ENCODE measurements at regions not wholly inside any gene's neighbourhood (a gene's known extent, or its start where the extent isn't known, plus 50 kb on each side); places are given as distances from the start of the nearest gene placed in this dataset.
"Not testable (repeated sequence)": the region's sequence is repeated elsewhere in the genome, so short reads cannot be mapped to it uniquely, and the experiment has no call there.

DNA sequence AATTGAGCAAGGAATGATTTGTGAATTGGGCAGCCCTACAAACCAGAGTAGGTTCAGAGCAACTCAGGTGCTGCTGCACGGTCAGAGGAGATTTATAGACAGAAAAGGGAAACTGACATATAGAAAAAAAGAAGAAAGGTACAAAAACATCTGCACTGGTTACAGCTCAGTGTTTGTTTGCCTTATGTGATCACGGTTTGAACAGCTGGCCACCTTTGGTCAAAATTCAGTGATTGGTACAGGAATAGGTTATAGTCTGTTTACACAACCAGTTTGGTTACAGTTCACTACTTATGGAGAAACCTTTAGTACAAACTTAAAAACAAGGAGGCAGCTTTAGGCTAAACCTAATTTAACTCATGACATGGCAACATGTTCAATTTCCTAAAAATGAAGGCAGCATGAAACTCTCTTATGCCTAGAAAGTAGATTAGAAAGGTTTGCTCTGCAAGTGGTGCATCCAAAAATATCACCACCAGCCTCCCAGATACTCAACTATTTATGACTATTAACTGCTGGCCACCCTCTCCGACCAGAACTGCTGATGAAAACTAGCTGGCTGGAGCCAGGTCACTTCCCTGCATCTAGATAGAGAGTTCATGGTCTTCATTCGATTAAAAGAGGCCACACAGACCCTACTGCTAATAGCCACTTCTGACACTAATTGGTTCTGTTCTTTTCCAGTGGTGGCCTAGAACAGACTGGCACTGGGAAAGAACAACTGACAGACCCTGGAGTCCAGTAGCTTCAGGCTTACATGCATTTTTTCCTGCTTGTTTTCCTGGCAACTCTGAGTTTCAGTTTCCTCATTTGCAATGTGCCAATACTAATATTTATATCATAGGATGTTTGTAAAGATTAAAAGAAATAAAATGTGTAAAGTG is 548.0 kb downstream of the CCSER2 start:
- DNase-seq: no peak

DNA sequence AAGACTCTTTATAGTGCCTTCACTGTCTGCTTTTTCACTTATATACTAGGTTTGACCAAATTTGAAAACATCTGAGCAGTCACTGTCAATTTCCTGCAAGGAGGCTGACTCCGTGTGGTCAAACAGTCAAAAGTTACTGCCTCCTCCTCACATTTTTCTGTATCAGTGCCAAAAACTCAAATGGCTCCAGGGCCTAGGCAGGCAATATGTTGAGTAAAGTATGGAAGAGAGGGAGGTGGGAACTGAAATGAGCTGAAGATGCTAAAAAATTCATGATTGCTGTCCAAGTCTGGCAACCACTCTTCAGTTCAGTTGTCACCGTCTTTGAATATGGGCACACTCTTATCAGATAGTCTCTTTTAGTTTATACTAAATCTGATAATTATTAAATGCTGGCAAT is 551.6 kb downstream of the CCSER2 start:
- DNase-seq: no peak

GRCh38 chr10:84881696-84882095 is 553.3 kb downstream of the CCSER2 start:
- DNase-seq: not testable (repeated sequence)

DNA sequence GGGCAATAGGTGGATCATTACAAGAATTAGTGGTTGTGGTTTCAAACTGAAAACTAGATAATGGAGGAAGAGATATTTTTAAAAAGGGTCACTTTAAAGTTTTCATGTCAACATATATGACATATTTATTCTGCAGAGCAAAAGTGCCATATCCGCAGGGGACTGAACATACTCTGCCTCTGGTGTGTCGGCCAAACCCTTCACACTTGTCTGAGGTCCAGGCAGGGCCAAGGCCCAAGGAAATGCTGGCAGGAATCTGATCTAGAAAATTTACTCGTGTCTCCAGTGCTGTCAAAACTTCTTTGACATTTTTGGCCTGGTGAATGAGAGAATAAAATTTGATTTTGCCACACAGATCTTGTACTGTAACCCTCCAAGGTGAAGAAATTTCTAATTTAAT is 562.3 kb downstream of the CCSER2 start:
- DNase-seq: no peak

GRCh38 chr10:84891631-84892030 is 563.2 kb downstream of the CCSER2 start:
- no peak for DNase-seq

DNA sequence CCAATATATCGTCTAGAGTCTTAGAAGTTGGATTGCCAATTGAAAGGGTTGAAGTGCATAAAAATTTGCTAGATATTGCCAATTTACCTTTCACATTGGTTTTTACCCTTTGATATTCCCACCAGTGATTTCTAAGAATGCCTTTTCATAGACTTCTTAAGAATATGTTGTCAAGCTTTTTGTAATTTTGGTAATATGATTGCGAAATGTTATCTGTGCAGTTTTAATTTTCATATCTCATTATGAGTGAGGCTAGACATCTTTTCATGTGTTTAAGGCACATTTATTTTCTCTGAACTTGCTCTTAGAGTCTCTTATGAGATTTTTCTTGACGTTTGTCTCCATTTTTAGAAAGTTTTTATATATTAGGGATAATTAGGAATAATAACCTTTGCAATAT is 567.2 kb downstream of the CCSER2 start:
- DNase-seq: no peak

- no peak for DNase-seq
Observed at GRCh38 chr10:84896909-84897308, 568.5 kb downstream of the CCSER2 start.

- no peak for DNase-seq
Observed at GRCh38 chr10:84899268-84899667, 570.9 kb downstream of the CCSER2 start.

- no peak for DNase-seq
Observed at GRCh38 chr10:84900141-84900540, 571.8 kb downstream of the CCSER2 start.

DNA sequence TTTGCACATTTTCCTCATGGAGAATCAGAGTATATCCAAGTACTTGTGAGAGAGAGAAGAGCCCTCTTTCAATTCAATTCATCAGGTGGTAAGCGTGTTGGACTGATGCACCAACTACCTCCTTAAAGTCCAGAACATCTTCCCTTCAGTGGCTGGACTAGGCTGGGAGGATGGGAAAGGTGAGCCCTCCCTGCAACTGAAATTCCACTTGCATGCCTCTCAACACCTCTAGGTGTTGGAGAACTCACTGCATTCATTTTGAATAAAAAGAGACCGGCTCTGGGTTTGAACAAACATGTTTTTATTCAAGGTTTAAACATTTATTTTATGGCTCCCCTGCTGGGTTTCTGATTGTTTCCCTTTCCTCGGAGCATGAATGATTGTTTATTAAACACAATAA is 573.5 kb downstream of the CCSER2 start:
- no peak for DNase-seq

GRCh38 chr10:84902553-84902952 is 574.2 kb downstream of the CCSER2 start:
- no peak for DNase-seq

DNA sequence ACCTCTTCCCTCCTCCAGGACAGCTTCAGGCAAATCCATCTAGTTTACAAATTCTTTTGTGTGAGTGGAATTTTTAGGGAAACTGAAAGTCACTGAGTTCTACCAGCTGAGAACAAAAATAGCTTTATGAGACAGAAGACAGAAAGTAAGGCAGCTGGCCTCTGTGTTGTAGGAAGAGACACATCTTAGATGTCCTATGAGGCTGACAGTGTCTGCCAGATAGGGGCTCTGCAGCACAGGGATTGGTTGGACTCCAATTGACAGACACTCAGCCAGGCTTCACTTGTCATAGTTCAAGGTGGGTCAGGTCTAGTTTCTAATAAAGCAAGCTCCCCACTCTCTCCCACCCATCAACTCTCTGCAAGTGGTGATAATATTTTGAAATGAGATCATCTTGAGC is 574.9 kb downstream of the CCSER2 start:
- no peak for DNase-seq

DNA sequence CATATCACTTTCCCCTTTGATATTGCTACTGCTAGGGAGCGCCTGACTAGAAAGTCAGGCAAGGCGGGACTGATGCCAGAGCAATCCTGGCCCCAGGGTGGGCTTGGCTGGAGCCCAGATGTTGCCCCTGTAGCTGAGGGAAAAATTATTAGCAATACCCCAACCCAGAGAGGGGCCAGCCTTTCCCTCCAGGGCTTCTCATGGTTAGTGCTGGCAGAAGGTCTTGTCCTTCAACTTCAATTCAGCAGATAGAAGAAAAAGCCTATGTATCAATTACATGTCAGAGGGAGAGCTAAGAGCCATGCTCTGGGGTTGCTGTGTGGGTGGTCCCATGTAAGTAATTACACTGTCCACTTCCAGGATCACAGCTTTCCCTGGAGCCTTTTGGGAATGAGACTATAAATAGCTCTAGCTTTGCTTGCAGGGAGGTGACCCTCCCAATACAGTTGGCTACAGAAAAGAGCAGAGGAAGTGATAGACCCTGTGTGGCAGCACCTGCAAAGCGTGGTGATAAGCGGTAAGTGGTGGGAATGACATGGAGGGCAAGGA is 579.1 kb downstream of the CCSER2 start:
- no peak for DNase-seq

- DNase-seq: no peak
Observed at GRCh38 chr10:84908491-84908890, 580.1 kb downstream of the CCSER2 start.

GRCh38 chr10:84921701-84922100 is 593.3 kb downstream of the CCSER2 start:
- no peak for DNase-seq

DNA sequence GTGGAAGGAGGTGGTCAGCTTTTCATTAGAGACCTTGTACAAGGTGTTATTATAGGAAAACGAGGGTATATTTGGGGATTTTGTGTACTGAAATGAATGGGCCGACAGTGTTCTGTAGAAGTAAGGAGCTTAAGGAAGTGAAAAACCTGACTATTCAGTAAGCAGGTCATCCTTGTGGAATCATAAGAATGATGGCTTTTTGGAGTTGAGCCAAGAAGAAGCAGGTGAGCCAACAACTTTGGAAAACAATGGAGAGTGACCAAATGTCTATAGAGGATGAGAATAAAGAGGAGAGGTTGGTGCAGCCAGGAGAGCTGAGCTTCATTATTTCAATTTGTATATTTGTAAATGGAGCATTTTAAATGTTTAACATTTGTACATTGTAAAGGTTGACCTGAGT is 595.7 kb downstream of the CCSER2 start:
- no peak for DNase-seq

- no peak for DNase-seq
Observed at GRCh38 chr10:84925495-84925894, 597.1 kb downstream of the CCSER2 start.

DNA sequence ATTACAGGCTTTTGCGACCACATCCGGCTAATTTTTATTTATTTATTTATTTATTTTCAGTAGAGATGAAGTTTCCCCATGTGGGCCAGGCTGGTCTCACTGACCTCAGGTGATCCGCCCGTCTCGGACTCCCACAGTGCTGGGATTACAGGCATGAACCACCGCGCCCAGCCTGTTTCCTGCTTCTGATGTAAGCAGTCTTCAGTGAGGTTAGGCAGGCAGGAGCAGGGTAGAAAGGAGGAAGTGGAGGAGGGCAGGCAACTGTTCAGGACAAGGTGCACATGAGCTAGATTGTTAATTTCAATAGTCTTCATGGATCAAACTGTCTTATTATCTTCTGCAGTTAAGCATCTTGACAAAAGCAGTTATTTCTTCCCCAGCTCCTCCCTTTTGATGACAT is 605.0 kb downstream of the CCSER2 start:
- no peak for DNase-seq

DNA sequence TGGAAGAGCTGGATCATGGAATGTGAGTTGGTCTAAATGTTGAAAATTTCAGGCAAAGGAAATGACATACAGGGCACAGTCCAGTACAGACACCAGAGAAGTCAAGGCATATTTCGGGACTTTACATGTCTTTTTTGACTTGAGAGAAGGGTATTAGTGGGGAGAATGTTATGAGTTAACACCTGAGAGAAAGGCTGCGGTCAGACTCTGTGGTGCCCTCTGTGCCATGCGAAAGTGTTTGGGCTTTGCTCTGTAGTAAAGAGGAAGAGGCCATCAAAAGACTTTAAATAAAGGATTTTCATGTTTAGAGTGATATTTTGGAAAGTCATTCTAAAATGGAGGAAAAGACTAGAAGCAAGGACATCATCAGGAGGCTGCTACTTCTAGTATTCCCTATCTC is 607.4 kb downstream of the CCSER2 start:
- no peak for DNase-seq

DNA sequence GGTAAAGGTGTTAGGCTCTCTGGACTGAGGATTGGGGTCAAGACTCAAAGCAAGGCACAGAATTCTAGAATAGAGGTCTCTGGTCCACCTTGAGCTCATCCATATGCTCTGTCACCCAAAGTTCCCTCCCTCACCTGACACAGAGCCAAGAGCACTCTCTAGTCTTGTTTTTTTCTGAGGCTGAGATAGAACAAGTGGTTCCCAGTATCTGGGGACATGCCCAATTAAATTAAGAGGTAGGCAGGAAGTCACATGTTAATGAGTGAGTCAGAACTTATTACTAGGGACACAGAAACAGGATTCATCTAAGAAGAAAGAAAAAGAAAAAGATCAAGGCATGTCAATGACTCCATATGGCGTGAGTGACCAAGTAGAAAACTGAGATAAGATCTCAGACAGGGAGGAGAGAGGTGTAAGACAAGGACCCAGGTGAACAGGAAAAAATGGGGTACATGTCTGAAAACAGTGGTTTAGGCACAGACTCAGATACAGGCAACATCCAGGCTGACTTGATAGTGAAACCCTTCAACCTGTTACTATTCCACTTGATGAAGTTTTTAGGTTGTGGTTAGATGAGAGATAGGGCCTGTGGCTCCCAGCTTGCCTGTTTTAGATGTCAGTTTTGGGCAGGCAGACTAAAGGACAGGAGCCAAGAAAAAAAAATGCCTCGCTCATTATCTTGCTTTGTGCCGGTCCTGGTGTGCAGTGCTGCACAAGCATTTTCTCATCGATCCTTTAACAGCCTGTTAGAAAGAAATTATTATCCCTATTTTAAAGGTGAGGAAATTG is 609.9 kb downstream of the CCSER2 start:
- no peak for DNase-seq

DNA sequence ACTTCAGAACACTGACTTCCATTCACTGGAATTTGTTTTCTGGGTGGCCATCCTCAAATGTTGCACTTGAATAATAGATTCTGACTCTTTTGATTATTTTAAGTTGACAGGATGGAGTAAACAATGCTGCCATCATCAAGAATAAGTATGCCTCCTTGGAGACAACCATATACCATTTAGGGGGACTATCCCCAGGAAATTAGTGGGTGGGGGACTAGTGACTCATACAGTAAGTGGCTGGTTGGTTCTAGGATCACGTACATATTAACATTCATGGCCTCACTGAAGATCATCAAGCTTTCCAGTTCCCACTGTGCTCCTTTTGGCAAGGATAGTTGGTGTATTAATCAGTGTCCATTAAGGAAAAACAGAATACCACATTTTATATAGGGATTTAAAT is 615.2 kb downstream of the CCSER2 start:
- DNase-seq: no peak

DNA sequence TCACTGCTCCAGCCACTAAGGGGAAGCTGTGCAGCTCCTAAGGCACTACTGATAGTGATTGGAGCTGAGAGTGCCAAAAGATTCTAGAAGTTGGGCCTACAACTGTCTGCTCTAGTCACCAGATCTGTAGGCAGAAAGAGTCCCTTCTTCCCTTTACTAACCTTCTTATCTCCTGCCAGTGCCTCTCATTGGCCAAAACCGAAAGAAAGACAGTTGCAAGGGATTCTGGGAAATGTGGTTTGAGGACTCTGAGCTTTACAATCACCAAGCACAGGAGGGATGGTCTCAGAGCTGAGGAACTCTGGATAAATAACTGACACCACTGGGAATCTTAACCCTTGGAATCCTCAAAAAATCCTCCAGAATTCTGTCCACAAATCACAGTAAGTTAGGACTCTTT is 615.8 kb downstream of the CCSER2 start:
- DNase-seq: no peak

DNA sequence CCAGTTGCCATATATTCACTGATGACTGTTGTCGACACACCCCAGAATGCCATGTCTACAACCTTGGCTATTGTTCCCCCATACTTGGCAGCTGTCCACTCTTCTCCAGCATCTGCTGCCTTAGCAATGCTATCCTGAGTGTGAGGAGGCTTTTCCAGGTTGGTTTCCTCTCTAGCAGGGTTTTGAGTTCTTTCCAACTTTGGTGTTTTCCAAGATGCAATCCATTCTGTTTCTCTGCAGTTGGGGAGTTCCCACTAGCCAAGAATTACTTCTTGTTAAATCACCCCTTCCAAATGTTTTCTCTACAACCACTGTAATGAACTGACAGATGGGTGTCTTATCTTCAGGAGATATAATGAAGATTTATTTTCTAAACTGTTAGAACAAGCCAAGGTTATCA is 617.4 kb downstream of the CCSER2 start:
- DNase-seq: no peak

GRCh38 chr10:84946904-84947303 is 618.5 kb downstream of the CCSER2 start:
- no peak for DNase-seq

Measured in activated CD4-positive, alpha-beta T cell treated with anti-CD3 and anti-CD28 coated beads for 4 hours (primary cell).